Activated T-cell treated with anti-CD3 and anti-CD28 coated beads, Interleukin-2, amount 50 U/mL, for 24 hours (primary cell): ENCODE measurements at regions not wholly inside any gene's neighbourhood (a gene's known extent, or its start where the extent isn't known, plus 50 kb on each side); places are given as distances from the start of the nearest gene placed in this dataset.
"Not testable (repeated sequence)": the region's sequence is repeated elsewhere in the genome, so short reads cannot be mapped to it uniquely, and the experiment has no call there.

Source experiments
- DNase-seq: peaks from one replicate; pipeline ENCODE4 v3.0.0-alpha.2; 2020
- H3K27ac Mint-ChIP-seq: 2 replicates; pipeline ENCODE4 v1.8.0; 2020; ENCODE audit warnings: mild to moderate bottlenecking, mixed read lengths
- H3K27me3 Mint-ChIP-seq: 2 replicates; pipeline ENCODE4 v1.8.0; 2020; ENCODE audit warnings: mixed read lengths
- H3K36me3 Mint-ChIP-seq: 2 replicates; pipeline ENCODE4 v1.8.0; 2020; ENCODE audit warnings: low read depth, mixed read lengths
- H3K4me1 Mint-ChIP-seq: 2 replicates; pipeline ENCODE4 v1.8.0; 2020; ENCODE audit warnings: low read depth, mixed read lengths
- H3K4me3 Mint-ChIP-seq: 2 replicates; pipeline ENCODE4 v1.8.0; 2020; ENCODE audit warnings: mild to moderate bottlenecking, moderate library complexity, mixed read lengths
- H3K9me3 Mint-ChIP-seq: 2 replicates; pipeline ENCODE4 v1.8.0; 2020; ENCODE audit warnings: mixed read lengths

GRCh38 chr5:53275666-53276065 lies 166.1 kb upstream of the MOCS2 start:
- Mint-ChIP-seq H3K9me3 (no peaks in the 10 kb centered on the region), H3K4me1 (no peaks in the 10 kb centered on the region), H3K36me3 (no peaks in the 10 kb centered on the region), H3K27ac (no peak overlapping the region), H3K4me3 (no peak overlapping the region), H3K27me3 (no peaks in the 10 kb centered on the region)
- no peak for DNase-seq

DNA sequence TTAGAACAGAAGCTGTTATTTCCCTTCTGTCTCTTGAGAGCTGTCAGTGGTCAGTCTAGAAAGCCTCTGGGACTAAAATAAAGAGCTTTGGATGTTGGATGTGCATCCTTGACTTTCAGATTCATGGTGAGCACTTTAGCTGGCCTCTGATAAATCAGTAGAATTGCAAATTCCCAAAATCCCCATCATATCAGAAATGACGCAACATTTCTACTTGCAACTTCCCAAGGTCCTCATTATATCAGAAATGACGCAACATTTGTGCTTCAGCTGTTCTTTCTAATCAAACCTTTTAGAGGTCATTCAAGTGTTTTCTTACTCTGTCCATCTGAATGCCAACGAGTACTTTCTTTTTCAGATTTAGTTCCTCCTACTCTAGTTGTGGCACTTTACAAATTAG lies 167.3 kb upstream of the MOCS2 start:
- Mint-ChIP-seq H3K4me1 (no peaks in the 10 kb centered on the region), H3K9me3 (peaks cover 5% of the 10 kb centered on the region), H3K36me3 (no peaks in the 10 kb centered on the region), H3K27me3 (no peaks in the 10 kb centered on the region), H3K27ac (no peak overlapping the region), H3K4me3 (no peak overlapping the region)
- no peak for DNase-seq

DNA sequence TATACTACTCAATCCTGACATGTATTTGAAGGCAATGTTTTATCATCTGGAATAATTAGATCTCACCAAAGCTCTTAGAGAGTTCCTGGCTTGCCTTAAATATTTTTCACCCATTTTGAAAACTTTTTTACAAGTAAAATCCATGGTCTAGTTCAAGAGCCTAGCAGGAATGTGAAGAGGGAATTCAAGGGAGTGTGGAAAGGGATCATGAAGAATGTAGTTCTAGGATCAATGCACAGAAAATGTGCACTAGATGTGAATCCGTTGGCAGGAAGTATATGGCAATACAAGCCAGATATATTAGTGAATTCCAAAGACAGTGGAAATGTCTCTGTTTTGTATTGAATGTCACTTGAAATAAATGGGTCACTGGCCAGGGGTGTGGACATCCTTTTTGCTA lies 167.9 kb upstream of the MOCS2 start:
- no peak for DNase-seq
- no peaks in the 10 kb centered on the region for H3K36me3 Mint-ChIP-seq
- no peak overlapping the region for H3K27ac Mint-ChIP-seq
- H3K4me3 Mint-ChIP-seq, result no peak overlapping the region
- H3K9me3 Mint-ChIP-seq, result peaks cover 8% of the 10 kb centered on the region
- H3K27me3 Mint-ChIP-seq, result no peaks in the 10 kb centered on the region
- H3K4me1 Mint-ChIP-seq, result no peaks in the 10 kb centered on the region

GRCh38 chr5:53287573-53287972 lies 178.0 kb upstream of the MOCS2 start:
- no peak overlapping the region for H3K4me3 Mint-ChIP-seq

GRCh38 chr5:53288511-53288910 lies 179.0 kb upstream of the MOCS2 start:
- Mint-ChIP-seq H3K27ac (no peak overlapping the region), H3K4me1 (no peaks in the 10 kb centered on the region), H3K27me3 (peaks cover 11% of the 10 kb centered on the region), H3K36me3 (no peaks in the 10 kb centered on the region), H3K4me3 (no peak overlapping the region), H3K9me3 (peaks cover 22% of the 10 kb centered on the region)
- DNase-seq, result no peak

More at GRCh38 chr5:53287573-53287972, 178.0 kb upstream of the MOCS2 start:
- peaks cover 23% of the 10 kb centered on the region for H3K9me3 Mint-ChIP-seq
- no peaks in the 10 kb centered on the region for H3K4me1 Mint-ChIP-seq
- DNase-seq, result no peak
- no peak overlapping the region for H3K27ac Mint-ChIP-seq
- H3K27me3 Mint-ChIP-seq, result peaks cover 11% of the 10 kb centered on the region
- no peaks in the 10 kb centered on the region for H3K36me3 Mint-ChIP-seq

DNA sequence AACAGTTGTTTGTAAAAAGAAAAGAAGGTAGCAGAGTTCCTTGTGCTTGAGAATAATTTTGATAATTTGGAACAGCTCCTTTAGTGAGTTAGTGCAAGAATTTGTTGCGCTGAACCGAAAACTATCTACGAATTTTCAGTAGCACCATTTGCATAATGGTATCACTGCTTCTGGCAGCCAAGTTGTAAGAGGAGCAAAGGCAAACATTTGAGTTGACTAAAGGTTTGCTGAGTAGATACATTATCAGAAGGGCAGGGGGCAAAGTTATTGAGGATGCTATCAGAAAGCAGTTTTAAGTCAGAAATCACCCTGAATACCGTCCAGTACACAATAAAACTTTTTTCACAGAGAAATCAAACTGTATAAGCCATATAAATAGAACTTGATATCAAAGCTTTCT lies 181.5 kb upstream of the MOCS2 start:
- peaks cover 14% of the 10 kb centered on the region for H3K9me3 Mint-ChIP-seq
- H3K36me3 Mint-ChIP-seq, result no peaks in the 10 kb centered on the region
- DNase-seq, result no peak

GRCh38 chr5:53291528-53291927 lies 182.0 kb upstream of the MOCS2 start:
- Mint-ChIP-seq H3K4me1 (no peaks in the 10 kb centered on the region), H3K27ac (no peak overlapping the region), H3K9me3 (peaks cover 14% of the 10 kb centered on the region), H3K4me3 (no peak overlapping the region), H3K27me3 (peaks cover 17% of the 10 kb centered on the region), H3K36me3 (no peaks in the 10 kb centered on the region)
- DNase-seq, result no peak

More for the DNA sequence above, 181.5 kb upstream of the MOCS2 start:
- no peaks in the 10 kb centered on the region for H3K4me1 Mint-ChIP-seq
- no peak overlapping the region for H3K4me3 Mint-ChIP-seq
- H3K27ac Mint-ChIP-seq, result no peak overlapping the region
- peaks cover 17% of the 10 kb centered on the region for H3K27me3 Mint-ChIP-seq

- Mint-ChIP-seq H3K4me3 (no peak overlapping the region), H3K36me3 (no peaks in the 10 kb centered on the region), H3K4me1 (peaks cover 21% of the 10 kb centered on the region), H3K9me3 (peaks cover 2% of the 10 kb centered on the region), H3K27me3 (peaks cover 24% of the 10 kb centered on the region), H3K27ac (no peak overlapping the region)
- no peak for DNase-seq
Measured at GRCh38 chr5:53298841-53299240, 181.6 kb upstream of the FST start.

- H3K4me3 Mint-ChIP-seq, result no peak overlapping the region
- no peak for DNase-seq
- H3K4me1 Mint-ChIP-seq, result peaks cover 22% of the 10 kb centered on the region
- peaks cover 20% of the 10 kb centered on the region for H3K9me3 Mint-ChIP-seq
- peaks cover 35% of the 10 kb centered on the region for H3K27me3 Mint-ChIP-seq
- H3K27ac Mint-ChIP-seq, result peak overlapping the region; percentile 84
- no peaks in the 10 kb centered on the region for H3K36me3 Mint-ChIP-seq
Measured at GRCh38 chr5:53302529-53302928, 177.9 kb upstream of the FST start.

DNA sequence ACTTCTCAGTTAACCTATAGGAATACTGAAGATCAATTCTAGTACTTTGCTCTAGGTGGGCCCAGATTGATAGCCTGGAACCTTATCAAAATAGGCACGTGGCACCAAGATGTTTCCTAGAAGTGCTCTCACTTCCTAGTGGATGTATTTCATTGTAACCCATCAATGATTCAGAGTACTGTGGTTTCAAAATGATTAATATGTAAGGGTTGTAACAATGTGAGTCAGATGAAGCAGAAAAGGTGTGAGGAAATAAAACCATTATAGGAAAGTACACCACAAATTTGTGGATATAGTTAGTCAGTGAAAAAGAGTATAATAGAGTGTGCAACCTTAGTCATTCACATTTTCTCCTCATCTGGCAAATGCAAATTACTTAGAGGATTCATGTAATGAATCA lies 177.3 kb upstream of the FST start:
- Mint-ChIP-seq H3K4me3 (no peak overlapping the region), H3K4me1 (peaks cover 22% of the 10 kb centered on the region), H3K9me3 (peaks cover 23% of the 10 kb centered on the region), H3K36me3 (no peaks in the 10 kb centered on the region), H3K27me3 (peaks cover 35% of the 10 kb centered on the region), H3K27ac (peak overlapping the region; percentile 84)
- DNase-seq, result no peak

- H3K4me3 Mint-ChIP-seq, DNase-seq, H3K36me3 Mint-ChIP-seq, H3K27ac Mint-ChIP-seq: not testable (repeated sequence)
- peaks cover 37% of the 10 kb centered on the region for H3K27me3 Mint-ChIP-seq
- peaks cover 14% of the 10 kb centered on the region for H3K4me1 Mint-ChIP-seq
- H3K9me3 Mint-ChIP-seq, result peaks cover 30% of the 10 kb centered on the region
Measured at GRCh38 chr5:53305316-53305715, 175.1 kb upstream of the FST start.

DNA sequence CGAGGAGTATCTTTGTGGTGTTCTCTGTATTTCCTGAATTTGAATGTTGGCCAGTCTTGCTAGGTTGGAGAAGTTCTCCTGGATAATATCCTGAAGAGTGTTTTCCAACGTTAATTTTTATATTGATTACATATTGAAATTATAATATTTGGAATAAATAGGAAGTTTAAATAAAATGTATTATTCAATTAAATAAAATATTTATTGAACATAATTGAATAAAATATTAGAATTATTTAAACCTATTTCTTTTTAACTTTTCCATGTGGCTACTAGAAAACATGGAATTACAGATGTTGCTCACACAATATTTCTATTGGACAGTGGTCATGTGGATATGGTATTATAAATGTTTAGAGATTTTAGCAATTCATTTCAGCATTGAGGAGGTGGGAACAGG lies 170.8 kb upstream of the FST start:
- Mint-ChIP-seq H3K9me3 (peaks cover 27% of the 10 kb centered on the region), H3K36me3 (no peaks in the 10 kb centered on the region), H3K27me3 (peaks cover 28% of the 10 kb centered on the region), H3K4me3 (no peak overlapping the region), H3K27ac (no peak overlapping the region), H3K4me1 (no peaks in the 10 kb centered on the region)
- no peak for DNase-seq

- Mint-ChIP-seq H3K36me3 (no peaks in the 10 kb centered on the region), H3K9me3 (peaks cover 22% of the 10 kb centered on the region), H3K4me3 (no peak overlapping the region), H3K4me1 (no peaks in the 10 kb centered on the region), H3K27me3 (peaks cover 17% of the 10 kb centered on the region), H3K27ac (no peak overlapping the region)
- DNase-seq, result no peak
Measured at GRCh38 chr5:53311681-53312080, 168.7 kb upstream of the FST start.

DNA sequence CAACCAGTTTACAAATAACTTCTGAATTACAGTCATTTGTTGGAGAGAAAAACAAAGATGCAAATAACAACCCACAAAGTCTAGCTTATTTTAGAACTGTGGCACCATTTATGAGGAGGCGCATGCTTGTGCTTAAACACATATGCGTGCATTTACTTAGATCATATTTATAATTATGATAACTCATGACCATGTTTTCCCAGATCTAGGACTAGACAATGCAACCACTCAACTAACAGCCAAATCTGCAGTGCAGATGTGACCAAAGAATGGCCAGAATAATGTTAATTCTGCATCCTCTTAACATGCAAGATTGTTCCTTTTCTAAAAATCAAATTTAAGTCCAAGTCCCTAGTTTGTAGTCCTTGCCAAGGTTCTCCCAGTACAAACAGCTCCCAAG lies 167.3 kb upstream of the FST start:
- Mint-ChIP-seq H3K9me3 (peaks cover 12% of the 10 kb centered on the region), H3K27ac (no peak overlapping the region), H3K27me3 (peaks cover 11% of the 10 kb centered on the region), H3K36me3 (no peaks in the 10 kb centered on the region), H3K4me1 (no peaks in the 10 kb centered on the region), H3K4me3 (no peak overlapping the region)
- no peak for DNase-seq

DNA sequence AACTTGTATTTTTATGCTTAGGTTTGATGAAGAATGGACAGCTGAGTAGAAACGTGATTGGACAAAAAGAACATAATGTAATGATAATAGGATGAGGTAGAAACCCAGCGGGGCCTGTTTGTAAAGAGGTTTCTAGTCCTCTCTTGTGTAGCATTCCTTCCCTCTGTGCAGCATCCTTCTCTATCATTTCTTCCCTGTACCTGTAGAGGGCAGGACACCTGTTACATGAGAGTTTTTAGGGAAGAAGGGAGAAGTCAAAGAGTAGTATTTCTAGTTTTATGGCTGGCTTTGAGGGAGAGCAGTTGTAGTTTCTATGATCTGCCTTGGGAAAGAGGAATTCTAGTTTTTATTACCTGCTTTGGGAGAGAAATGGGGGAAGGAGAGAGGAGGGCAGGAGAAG lies 162.1 kb upstream of the FST start:
- peaks cover 6% of the 10 kb centered on the region for H3K9me3 Mint-ChIP-seq
- H3K36me3 Mint-ChIP-seq, result no peaks in the 10 kb centered on the region
- no peaks in the 10 kb centered on the region for H3K4me1 Mint-ChIP-seq
- DNase-seq, result no peak
- no peak overlapping the region for H3K27ac Mint-ChIP-seq
- no peak overlapping the region for H3K4me3 Mint-ChIP-seq
- H3K27me3 Mint-ChIP-seq, result peaks cover 5% of the 10 kb centered on the region

GRCh38 chr5:53319315-53319714 lies 161.1 kb upstream of the FST start:
- H3K27me3 Mint-ChIP-seq, result peaks cover 5% of the 10 kb centered on the region
- no peak for DNase-seq
- no peak overlapping the region for H3K4me3 Mint-ChIP-seq
- no peaks in the 10 kb centered on the region for H3K4me1 Mint-ChIP-seq
- peaks cover 6% of the 10 kb centered on the region for H3K9me3 Mint-ChIP-seq
- H3K27ac Mint-ChIP-seq, result no peak overlapping the region
- no peaks in the 10 kb centered on the region for H3K36me3 Mint-ChIP-seq
